Activated CD4-positive, alpha-beta T cell treated with anti-CD3 and anti-CD28 coated beads, Interleukin-2, amount 10 ng/mL, durations not matched to agents 24 days and 14 days (primary cell): ENCODE measurements at regions not wholly inside any gene's neighbourhood (a gene's known extent, or its start where the extent isn't known, plus 50 kb on each side); places are given as distances from the start of the nearest gene placed in this dataset.
"Not testable (repeated sequence)": the region's sequence is repeated elsewhere in the genome, so short reads cannot be mapped to it uniquely, and the experiment has no call there.

Source experiments
- DNase-seq: peaks from one replicate; pipeline ENCODE4 v3.0.0; 2022
- H3K27ac Mint-ChIP-seq: one replicate; pipeline ENCODE4 v1.8.0; 2022; ENCODE audit warnings: mild to moderate bottlenecking, mixed read lengths
- H3K27me3 Mint-ChIP-seq: one replicate; pipeline ENCODE4 v1.8.0; 2022; ENCODE audit warnings: mixed read lengths
- H3K36me3 Mint-ChIP-seq: one replicate; pipeline ENCODE4 v1.8.0; 2022; ENCODE audit warnings: low read depth, mild to moderate bottlenecking, mixed read lengths
- H3K4me1 Mint-ChIP-seq: one replicate; pipeline ENCODE4 v1.8.0; 2021; ENCODE audit warnings: mixed read lengths
- H3K4me3 Mint-ChIP-seq: one replicate; pipeline ENCODE4 v1.8.0; 2022; ENCODE audit warnings: mild to moderate bottlenecking, moderate library complexity, mixed read lengths
- H3K9me3 Mint-ChIP-seq: one replicate; pipeline ENCODE4 v1.8.0; 2021; ENCODE audit warnings: mixed read lengths
- intact Hi-C: fragments of 100-400 bp; cut with micrococcal nuclease; formaldehyde crosslinking; loops from one replicate; pipeline ENCODE4 v1.15.1; 2023

DNA sequence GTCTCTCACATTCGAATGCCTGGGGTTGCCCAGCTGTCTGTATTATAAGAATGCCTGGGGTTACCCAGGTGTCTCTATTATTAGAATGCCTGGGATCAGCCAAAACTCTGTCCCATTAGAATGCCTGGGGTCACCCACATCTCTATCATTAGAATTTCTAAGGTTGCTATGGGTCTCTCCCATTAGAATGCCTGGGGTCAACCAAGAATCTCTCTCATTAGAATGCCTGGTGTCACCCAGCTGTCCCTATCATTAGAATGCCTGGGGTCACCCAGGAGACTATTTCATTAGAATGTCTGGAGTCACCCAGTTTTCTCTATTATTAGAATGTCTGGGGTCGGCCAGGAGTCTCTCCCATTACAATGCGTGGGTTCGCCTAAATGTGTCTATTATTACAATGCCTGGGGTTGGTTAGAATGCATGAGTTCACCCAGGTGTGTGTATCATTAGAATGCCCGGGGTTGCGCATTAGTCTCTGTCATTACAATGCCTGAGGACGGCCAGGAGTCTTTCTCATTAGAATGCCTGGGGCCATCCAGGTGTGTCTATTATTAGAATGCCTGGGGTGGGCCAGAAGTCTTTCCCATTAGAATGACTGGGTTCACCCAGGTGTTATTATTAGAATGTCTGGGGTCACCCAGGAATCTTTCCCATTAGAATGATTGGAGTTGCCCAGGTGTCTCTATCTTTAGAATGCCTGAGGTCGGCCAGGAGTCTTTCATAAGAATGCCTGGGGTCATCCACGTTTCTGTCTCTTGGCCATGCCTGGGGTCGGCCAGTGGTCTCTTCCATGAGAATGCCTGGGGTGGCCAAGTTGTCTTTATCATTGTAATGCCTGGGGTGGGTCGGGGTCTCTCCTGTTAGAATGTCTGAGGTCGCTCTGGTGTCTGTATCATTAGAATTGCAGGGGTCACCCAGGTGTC lies 59.6 kb downstream of the RNF187 start:
- intact Hi-C loops: no loop called here
- peaks cover 9% of the 10 kb centered on the region for H3K9me3 Mint-ChIP-seq
- H3K36me3 Mint-ChIP-seq: no peaks in the 10 kb centered on the region
- DNase-seq: no peak
- no peaks in the 10 kb centered on the region for H3K4me1 Mint-ChIP-seq
- H3K4me3 Mint-ChIP-seq: no peak overlapping the region
- no peaks in the 10 kb centered on the region for H3K27me3 Mint-ChIP-seq
- no peak overlapping the region for H3K27ac Mint-ChIP-seq

DNA sequence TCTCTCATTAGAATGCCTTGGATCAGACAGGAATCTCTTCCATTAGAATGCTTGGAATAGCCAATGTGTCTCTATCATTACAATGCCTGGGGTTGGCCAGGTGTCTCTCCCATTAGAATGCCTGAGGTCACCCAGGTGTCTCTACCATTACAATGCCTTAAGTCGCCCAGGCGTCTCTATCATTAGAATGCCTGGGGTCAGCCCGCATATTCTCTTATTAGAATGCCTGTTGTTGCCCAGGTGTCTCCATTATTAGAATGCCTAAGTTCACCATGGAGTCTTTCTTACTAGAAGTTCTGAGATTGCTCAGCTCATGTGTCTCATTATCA lies 60.2 kb downstream of the RNF187 start:
- Mint-ChIP-seq H3K9me3 (peaks cover 9% of the 10 kb centered on the region), H3K36me3 (no peaks in the 10 kb centered on the region), H3K4me1 (no peaks in the 10 kb centered on the region), H3K27me3 (no peaks in the 10 kb centered on the region), H3K4me3 (no peak overlapping the region), H3K27ac (no peak overlapping the region)
- DNase-seq: no peak
- intact Hi-C loops: no loop called here

DNA sequence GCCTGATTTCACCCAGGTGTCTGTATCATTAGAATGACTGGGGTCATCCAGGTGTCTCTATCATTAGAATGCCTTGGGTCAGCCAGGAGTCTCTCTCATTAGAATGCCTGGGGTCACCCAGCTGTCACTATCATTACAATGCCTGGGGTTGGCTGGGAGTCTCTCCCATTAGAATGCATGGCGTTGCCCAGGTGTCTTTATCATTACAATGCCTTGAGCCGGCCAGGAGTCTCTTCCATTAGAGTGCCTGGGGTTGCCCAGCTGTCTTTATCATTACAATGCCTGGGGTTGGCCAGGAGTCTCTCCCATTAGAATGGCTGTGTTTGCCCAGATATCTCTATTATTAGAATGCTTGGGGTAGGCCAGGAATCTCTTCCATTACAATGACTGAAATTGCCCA lies 61.6 kb downstream of the RNF187 start:
- intact Hi-C loops: no loop called here
- H3K4me3 Mint-ChIP-seq: no peak overlapping the region
- no peaks in the 10 kb centered on the region for H3K4me1 Mint-ChIP-seq
- H3K9me3 Mint-ChIP-seq: peaks cover 9% of the 10 kb centered on the region
- no peaks in the 10 kb centered on the region for H3K36me3 Mint-ChIP-seq
- H3K27me3 Mint-ChIP-seq: no peaks in the 10 kb centered on the region
- no peak for DNase-seq
- no peak overlapping the region for H3K27ac Mint-ChIP-seq

DNA sequence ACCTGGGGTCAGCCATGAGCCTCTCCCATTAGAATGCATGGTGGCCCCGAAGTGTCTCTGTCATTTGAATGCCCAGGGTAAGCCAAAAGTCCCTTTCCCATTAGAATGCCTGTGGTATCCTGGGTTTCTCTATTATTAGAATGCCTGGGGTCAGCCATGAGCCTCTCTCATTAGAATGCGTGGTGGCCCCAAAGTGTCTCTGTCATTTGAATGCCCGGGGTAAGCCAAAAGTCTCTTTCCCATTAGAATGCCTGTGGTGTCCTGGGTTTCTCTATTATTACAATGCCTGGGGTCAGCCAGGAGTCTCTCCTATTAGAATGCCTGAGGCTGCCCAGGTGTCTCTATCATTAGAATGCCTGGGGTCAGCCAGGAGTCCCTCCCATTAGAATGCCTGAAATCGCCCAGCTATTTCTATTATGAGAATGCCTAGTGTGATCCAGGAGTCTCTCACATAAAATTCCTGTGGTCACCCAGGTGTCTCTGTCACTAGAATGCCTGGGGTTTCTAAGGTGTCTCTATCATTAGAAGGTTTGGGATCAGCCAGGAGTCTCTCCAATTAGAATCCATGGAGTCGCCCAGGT lies 65.5 kb downstream of the RNF187 start:
- Mint-ChIP-seq H3K27me3 (no peaks in the 10 kb centered on the region), H3K9me3 (peaks cover 6% of the 10 kb centered on the region), H3K4me1 (no peaks in the 10 kb centered on the region), H3K36me3 (no peaks in the 10 kb centered on the region), H3K4me3 (no peak overlapping the region), H3K27ac (no peak overlapping the region)
- DNase-seq: no peak
- intact Hi-C loops: no loop called here

DNA sequence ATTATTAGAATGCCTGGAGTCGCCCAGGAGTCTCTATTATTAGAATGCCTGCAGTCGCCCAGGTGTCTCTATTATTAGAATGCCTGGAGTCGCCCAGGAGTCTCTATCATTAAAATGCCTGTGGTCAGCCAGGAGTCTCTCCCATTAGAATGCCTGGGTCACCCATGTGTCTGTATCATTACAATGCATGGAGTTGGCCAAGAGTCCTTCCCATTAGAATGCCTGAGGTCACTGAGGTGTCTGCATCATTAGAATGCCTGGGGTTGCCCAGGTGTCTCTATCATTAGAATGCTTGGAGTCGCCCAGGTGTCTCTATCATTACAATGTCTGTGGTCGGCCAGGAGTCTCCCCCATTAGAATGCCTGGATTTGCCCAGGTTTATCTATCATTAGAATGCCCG lies 66.9 kb downstream of the RNF187 start:
- no peak overlapping the region for H3K27ac Mint-ChIP-seq
- H3K4me3 Mint-ChIP-seq: no peak overlapping the region
- no peak for DNase-seq
- no peaks in the 10 kb centered on the region for H3K27me3 Mint-ChIP-seq
- intact Hi-C loops: no loop called here
- H3K9me3 Mint-ChIP-seq: peaks cover 6% of the 10 kb centered on the region
- no peaks in the 10 kb centered on the region for H3K4me1 Mint-ChIP-seq
- H3K36me3 Mint-ChIP-seq: peaks cover 2% of the 10 kb centered on the region

DNA sequence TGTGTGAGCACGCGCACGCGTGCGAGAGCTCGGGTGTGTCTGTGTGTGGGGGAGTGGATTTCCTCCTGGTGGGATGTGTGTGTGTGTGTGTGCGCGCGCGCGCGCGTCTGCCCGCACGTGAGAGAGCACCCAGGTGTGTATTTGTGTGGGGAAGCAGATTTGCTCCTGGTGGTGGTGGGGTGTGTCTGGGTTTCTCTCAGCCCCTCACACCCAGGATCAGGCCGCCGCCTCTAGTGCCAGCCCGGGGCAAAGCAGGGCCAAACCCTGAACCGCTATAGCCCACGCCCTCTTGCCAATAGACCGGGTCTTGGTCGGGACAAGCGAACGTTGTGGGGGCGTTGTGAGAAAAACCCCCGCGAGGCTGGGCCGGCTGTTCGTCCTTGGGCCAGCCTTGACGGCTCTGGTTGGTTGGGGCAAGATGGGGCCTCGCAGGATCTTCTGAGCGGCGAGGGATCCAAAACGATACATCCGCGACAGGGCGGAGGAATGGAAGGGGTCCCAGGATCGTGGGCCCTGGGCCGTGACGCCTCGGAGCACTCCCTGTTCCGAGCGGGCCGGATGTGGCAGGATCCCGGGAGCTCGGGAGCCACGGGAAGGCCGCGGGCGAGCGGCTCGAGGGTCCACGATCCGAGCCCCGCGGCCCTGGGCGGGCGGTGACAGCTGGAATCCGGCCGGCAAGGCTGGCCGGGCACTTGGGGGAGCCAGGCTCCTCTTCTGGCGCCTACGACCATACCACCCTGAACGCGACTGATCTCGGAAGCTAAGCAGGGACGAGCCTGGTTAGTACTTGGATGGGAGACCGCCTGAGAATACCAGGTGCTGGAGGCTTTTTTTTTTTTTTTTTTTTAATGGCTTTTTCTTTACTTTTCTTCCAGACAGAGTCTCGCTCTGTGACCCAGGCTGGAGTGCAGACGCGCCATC lies 68.2 kb downstream of the RNF187 start:
- peaks cover 6% of the 10 kb centered on the region for H3K9me3 Mint-ChIP-seq
- no peak overlapping the region for H3K4me3 Mint-ChIP-seq
- intact Hi-C loops: no loop called here
- H3K36me3 Mint-ChIP-seq: peaks cover 2% of the 10 kb centered on the region
- H3K27ac Mint-ChIP-seq: no peak overlapping the region
- H3K27me3 Mint-ChIP-seq: no peaks in the 10 kb centered on the region
- no peaks in the 10 kb centered on the region for H3K4me1 Mint-ChIP-seq
- peak; percentile 67 for DNase-seq

DNA sequence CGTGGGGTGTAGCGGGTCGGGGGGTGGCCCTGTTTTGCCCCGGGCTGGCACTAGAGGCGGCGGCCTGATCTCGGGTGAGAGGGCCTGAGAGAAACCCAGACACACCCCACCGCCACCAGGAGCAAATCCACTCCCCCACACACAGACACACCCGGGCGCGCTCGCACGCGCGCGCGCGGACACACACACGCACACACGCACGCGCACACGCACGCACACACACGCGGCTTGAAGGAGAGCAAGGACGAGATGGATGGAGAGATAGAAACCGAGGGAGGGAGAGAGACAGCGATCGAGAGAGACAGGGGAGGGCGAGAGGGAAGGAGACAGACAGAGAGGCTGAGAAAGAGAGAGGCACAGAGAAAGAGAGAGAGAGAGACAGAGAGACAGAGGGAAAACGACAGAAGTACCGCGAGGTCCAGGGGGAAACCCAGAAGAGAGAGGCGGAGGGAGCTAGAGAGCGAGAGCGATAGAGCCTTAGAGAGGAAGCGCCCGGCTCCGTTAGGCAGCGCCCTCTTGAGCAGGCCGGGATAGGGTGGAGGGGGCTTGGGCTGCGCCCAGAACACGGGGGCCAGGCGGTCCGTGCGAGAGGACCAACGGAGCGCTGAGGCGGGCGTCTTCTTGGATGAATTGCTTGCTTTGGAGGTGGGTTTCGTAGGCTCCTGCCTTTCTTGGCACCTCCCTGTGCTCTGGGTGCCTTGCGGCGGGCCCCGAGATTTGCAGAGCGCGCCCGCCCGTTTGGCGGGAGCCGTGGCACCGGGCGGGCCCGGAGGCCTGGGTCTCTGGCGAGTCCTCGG lies 69.7 kb downstream of the RNF187 start:
- H3K9me3 Mint-ChIP-seq, H3K36me3 Mint-ChIP-seq, H3K4me3 Mint-ChIP-seq, H3K27ac Mint-ChIP-seq, intact Hi-C loops, H3K4me1 Mint-ChIP-seq, H3K27me3 Mint-ChIP-seq: not testable (repeated sequence)
- DNase-seq: peak; percentile 80
